GM18520 (cell line): ENCODE measurements at regions not wholly inside any gene's neighbourhood (a gene's known extent, or its start where the extent isn't known, plus 50 kb on each side); places are given as distances from the start of the nearest gene placed in this dataset.
A peak's percentile ranks its signal among the peaks of the same experiment; 100 is the strongest.

ENCODE experiments used
- ATAC-seq: cut with Tn5 transposase; IDR thresholded peaks from one replicate; pipeline ENCODE4 v1.9.1; 2021; ENCODE audit not compliant: unreplicated experiment

GRCh38 chr6:167049275-167049674 lies 50.1 kb downstream of the CEP43 start:
- no peak for ATAC-seq

- no peak for ATAC-seq
Observed at GRCh38 chr6:167050903-167051302, 51.7 kb downstream of the CEP43 start.

GRCh38 chr6:167053895-167054530 lies 54.8 kb downstream of the CEP43 start:
- no peak for ATAC-seq

- no peak for ATAC-seq
Observed at GRCh38 chr6:167054987-167055386, 55.8 kb downstream of the CEP43 start.

GRCh38 chr6:167056370-167056769 lies 57.2 kb downstream of the CEP43 start:
- peak; percentile 96 for ATAC-seq

GRCh38 chr6:167058261-167058660 lies 59.1 kb downstream of the CEP43 start:
- no peak for ATAC-seq
